ENCODE measurements at regions not wholly inside any gene's neighbourhood (a gene's known extent, or its start where the extent isn't known, plus 50 kb on each side); places are given as distances from the start of the nearest gene placed in this dataset.

DNA sequence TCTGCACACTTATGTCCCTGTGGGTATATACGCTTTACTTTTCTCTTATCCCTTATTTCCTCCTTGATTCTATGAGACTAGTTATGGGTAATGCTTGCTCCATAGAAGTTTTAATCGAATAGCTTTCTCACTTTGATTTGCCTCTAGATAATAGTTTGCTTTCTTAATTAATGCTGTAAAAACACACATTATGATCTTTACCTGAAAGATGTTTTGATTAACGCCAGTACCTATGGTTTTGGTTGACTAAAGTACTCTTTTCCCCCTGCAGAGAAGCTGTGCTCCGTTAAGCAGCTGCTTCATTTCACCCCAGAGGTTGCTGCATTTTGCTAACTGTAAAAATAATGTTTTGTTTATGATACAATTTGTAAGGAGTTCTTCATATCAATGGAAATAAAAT, 362.3 kb downstream of the FLRT2 start:
- TF ChIP-seq, protein P1, sequence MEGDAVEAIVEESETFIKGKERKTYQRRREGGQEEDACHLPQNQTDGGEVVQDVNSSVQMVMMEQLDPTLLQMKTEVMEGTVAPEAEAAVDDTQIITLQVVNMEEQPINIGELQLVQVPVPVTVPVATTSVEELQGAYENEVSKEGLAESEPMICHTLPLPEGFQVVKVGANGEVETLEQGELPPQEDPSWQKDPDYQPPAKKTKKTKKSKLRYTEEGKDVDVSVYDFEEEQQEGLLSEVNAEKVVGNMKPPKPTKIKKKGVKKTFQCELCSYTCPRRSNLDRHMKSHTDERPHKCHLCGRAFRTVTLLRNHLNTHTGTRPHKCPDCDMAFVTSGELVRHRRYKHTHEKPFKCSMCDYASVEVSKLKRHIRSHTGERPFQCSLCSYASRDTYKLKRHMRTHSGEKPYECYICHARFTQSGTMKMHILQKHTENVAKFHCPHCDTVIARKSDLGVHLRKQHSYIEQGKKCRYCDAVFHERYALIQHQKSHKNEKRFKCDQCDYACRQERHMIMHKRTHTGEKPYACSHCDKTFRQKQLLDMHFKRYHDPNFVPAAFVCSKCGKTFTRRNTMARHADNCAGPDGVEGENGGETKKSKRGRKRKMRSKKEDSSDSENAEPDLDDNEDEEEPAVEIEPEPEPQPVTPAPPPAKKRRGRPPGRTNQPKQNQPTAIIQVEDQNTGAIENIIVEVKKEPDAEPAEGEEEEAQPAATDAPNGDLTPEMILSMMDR (IDR thresholded peaks at IDR 0.05; ENCODE audit: extremely low read depth, missing control alignments) = no peak
- DNase-seq (ENCODE audit: low spot score) = no peak

DNA sequence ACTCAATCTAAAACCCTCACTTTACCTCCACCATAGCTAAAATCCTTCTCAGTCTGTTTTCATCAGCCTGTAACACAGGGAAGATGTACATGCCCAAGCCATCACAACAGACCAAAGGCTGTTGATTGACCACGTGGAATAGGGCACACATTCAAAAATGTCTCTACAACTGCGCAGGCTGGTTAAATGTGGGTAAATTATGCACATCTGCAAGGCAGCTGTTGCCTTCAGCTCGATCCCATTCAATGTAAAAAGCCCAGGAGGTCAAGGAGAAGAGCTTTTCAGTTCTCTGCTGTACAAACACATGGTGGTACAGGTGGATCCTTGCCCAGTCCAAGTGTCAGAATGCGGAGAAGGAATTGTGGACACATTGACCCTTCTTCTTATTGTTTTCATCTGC, 354.0 kb downstream of the FLRT2 start:
- TF ChIP-seq, protein P1 (IDR thresholded peaks at IDR 0.05; ENCODE audit: extremely low read depth, missing control alignments) = no peak
- DNase-seq (ENCODE audit: low spot score) = no peak

DNA sequence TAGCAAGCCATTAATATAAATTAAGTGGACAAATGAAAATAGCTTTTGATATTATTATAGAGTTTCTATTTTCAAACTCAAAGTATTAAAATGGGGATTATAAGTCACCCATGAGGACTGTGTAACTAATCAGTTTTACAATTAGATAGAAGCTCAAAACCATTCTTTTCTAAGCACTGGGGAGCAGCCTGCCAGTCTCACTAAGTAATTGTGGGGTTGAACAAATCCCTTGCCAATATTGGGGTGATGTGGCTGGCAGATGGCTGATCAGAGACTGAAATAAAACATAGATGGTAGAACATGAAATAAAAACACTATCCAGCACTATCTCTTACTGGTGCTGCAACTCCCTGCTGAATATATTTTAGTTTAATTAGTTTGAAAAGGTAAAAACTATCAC, 353.2 kb downstream of the FLRT2 start:
- no peak for DNase-seq (ENCODE audit: low spot score)
- TF ChIP-seq, protein P1 (IDR thresholded peaks at IDR 0.05; ENCODE audit: extremely low read depth, missing control alignments) = no peak

DNA sequence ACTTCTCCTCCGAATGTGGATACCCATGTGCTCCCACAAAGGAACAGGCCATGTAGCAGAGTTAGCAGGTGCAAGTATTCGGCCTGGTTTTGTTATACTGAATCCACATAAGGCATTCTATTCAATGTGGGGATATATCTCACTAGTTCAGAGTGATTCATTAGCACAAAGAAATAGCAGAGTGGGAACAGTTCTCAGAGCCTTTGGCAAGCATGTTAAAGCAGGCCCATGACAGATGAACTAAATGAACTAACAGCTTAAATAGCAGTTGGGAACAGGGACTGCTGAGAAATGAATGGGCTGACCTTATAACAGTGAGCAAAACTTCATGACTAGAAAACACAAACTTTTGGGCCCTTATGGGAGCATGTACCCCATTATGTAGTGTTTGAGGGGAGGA, 352.0 kb downstream of the FLRT2 start:
- DNase-seq (ENCODE audit: low spot score) = no peak
- TF ChIP-seq, protein P1 (IDR thresholded peaks at IDR 0.05; ENCODE audit: extremely low read depth, missing control alignments) = no peak

DNA sequence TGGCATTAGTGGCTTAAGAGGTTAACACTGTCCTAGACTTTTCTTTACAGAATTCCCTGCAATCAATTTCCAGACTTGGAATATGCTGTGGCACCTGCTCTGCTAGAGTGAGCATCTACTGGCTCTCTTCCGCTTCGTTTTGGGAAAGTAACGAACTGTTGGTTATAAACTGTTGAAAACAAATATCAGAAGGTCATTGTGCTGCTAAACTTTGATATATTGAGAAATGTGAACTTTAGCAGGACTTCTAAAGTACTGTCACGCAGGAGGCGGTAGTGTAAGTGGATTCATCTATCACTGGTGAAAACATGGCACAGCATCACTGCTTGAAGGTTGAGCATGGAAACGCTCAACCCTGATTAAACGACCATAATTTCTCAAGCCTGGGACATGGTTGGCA, 348.9 kb downstream of the FLRT2 start:
- no peak for DNase-seq (ENCODE audit: low spot score)
- TF ChIP-seq, protein P1 (IDR thresholded peaks at IDR 0.05; ENCODE audit: extremely low read depth, missing control alignments) = no peak

DNA sequence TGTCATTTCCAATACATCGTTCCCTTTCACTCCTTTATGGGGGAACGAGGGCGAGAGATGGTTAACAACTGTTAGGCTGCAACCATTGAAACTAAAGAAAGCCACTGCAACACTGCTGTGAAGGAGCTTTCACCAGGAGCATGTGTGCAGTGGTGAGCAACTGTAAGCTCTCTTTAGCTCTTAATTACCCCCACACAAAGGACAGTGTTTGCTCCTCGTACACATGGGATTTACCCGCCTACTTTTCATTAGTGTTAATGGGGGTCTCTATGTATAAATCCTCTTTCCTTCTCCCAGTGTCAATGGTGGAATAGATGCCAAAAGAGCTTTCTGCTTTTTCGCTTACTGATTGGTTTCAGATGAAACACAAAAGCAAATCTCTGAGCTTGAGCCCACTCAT, 343.1 kb downstream of the FLRT2 start:
- no peak for DNase-seq (ENCODE audit: low spot score)
- TF ChIP-seq, protein P1 (IDR thresholded peaks at IDR 0.05; ENCODE audit: extremely low read depth, missing control alignments) = no peak

DNA sequence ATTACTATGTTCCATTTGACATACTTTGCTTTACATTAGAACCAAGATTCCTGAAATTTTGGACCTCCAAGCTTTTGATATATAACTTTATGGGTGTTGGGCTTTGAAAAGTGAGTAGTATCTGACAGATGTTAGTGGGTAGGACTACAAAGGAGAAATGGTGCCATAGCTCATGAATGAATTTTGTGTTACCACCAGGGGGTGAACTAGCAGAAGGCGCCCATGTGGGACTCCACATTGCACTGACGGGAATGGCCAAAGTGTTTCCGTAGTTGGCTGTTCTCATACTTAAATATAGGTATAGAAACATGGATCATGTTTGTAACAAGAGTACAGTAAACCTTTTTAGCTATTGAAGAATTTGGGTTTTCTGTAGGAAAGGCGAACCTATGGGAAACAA, 337.5 kb downstream of the FLRT2 start:
- no peak for DNase-seq (ENCODE audit: low spot score)

More for the DNA sequence above, 337.5 kb downstream of the FLRT2 start:
- TF ChIP-seq, protein P1 (IDR thresholded peaks at IDR 0.05; ENCODE audit: extremely low read depth, missing control alignments) = no peak
